ENCODE measurements at regions not wholly inside any gene's neighbourhood (a gene's known extent, or its start where the extent isn't known, plus 50 kb on each side); places are given as distances from the start of the nearest gene placed in this dataset.

DNA sequence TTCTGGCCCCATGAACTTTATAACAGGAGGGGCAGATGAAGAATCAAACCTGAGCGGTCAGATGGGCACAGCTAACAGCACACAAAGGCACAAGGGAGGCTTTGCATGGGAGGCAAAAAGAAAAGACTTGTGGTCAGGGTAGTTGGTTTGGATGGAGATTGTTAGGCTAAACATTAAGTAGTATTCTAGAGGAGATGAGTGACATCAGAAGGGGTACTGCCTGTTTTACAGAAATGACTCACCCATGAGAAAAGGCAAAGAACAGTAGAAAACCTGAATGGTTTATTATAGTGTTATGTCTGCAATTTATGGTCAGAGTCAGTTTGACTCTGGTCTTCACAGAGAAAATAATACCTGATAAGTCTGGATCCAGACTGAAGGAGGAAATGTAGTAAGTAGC is 129.8 kb upstream of the KIRREL3 start:
- Histone ChIP-seq H3K9me2 (ENCODE audit: insufficient read depth) (0 out of 2 replicates have a peak, but pooled peaks cover 2% of the 10 kb centered on the region), H2AFZ (no peak overlapping the region), H3K79me2 (replicated peaks; ENCODE audit: insufficient read depth) (no peaks in the 10 kb centered on the region), H3F3A (replicated peaks; ENCODE audit: low read depth) (no peaks in the 10 kb centered on the region), H3K36me3 (ENCODE audit: insufficient read depth) (no peaks in the 10 kb centered on the region), H3K27ac (ENCODE audit: low read depth) (no peak overlapping the region), H3K4me1 (ENCODE audit: insufficient read depth) (peaks cover under 1% of the 10 kb centered on the region; the same call in 1 of the 2 replicates), H3K4me2 (no peak overlapping the region), H4K20me1 (replicated peaks; ENCODE audit: insufficient read depth) (no peaks in the 10 kb centered on the region), H3K27me3 (ENCODE audit: insufficient read depth) (no peaks in the 10 kb centered on the region), H3K4me3 (no peak overlapping the region)
- Mint-ChIP-seq H3K27ac (no peak overlapping the region), H3K27me3 (ENCODE audit: insufficient read depth, low read depth, poor library complexity) (no peaks in the 10 kb centered on the region), H3K4me1 (peaks cover 12% of the 10 kb centered on the region; the same call in 2 of the 3 replicates), H3K4me3 (no peak overlapping the region), H3K9me3 (no peaks in the 10 kb centered on the region), H3K36me3 (ENCODE audit: low read depth) (no peaks in the 10 kb centered on the region; the same call in 2 of the 3 replicates)
- no peak for TF ChIP-seq ZNF462 (CRISPR knock-in tag; IDR thresholded peaks at IDR 0.05)
- TF ChIP-seq POLR2AphosphoS5 (IDR thresholded peaks at IDR 0.05; ENCODE audit: low read depth): no peak
- TF ChIP-seq CTCF (conservative IDR thresholded peaks at IDR 0.05; ENCODE audit: low read depth in 2 of 2): no peak
- no peak for TF ChIP-seq EZH2phosphoT487 (IDR thresholded peaks at IDR 0.05; ENCODE audit: unreplicated experiment)
- TF ChIP-seq REST (IDR thresholded peaks at IDR 0.05; ENCODE audit: unreplicated experiment): no peak
- no peak for TF ChIP-seq JUNB (IDR thresholded peaks at IDR 0.05; ENCODE audit: unreplicated experiment)
- TF ChIP-seq STAT1 (IDR thresholded peaks at IDR 0.05; ENCODE audit: unreplicated experiment): no peak
- TF ChIP-seq ETS1 (IDR thresholded peaks at IDR 0.05): no peak
- no peak for TF ChIP-seq CREB1 (CRISPR knock-in tag; IDR thresholded peaks at IDR 0.05; ENCODE audit: low read depth)
- TF ChIP-seq EZH2 (IDR thresholded peaks at IDR 0.05; ENCODE audit: low read depth, unreplicated experiment): no peak
- no peak for TF ChIP-seq ZNF114 (CRISPR knock-in tag; IDR thresholded peaks at IDR 0.05)
- TF ChIP-seq NANOG (IDR thresholded peaks at IDR 0.05; ENCODE audit: borderline replicate concordance): no peak
- TF ChIP-seq ZNF331 (CRISPR knock-in tag; IDR thresholded peaks at IDR 0.05; ENCODE audit: low read depth): no peak
- ATAC-seq (no peak), DNase-seq (ENCODE audit: low spot score) (no peak)

Data from GM23338 (cell line).